Liver (tissue), 3 donors: ENCODE measurements at regions not wholly inside any gene's neighbourhood (a gene's known extent, or its start where the extent isn't known, plus 50 kb on each side); places are given as distances from the start of the nearest gene placed in this dataset.

Source experiments
- GABPA ChIP-seq, 2 donors: IDR thresholded peaks in 1 of 2; conservative IDR thresholded peaks in 1 of 2; 2 replicates each; pipeline ENCODE4 v1.6.1; 2016; ENCODE audit warnings: antibody characterized with exemption in 2 of 2, mild to moderate bottlenecking in 1 of 2, moderate library complexity in 1 of 2
- JUND ChIP-seq, 2 donors: IDR thresholded peaks; 2 replicates each; pipeline ENCODE4 v1.6.1; 2016; ENCODE audit warnings: antibody characterized with exemption in 2 of 2
- SP1 ChIP-seq: IDR thresholded peaks from 2 replicates; pipeline ENCODE4 v1.6.1; 2018; ENCODE audit warnings: antibody characterized with exemption, mild to moderate bottlenecking
- ZBTB33 ChIP-seq: IDR thresholded peaks from 2 replicates; pipeline ENCODE4 v1.6.1; 2016; ENCODE audit warnings: antibody characterized with exemption
- TF ChIP-seq, protein P1 (sequence below): fragments of 150-350 bp; IDR thresholded peaks from 2 replicates; pipeline ENCODE4 v1.5.1; 2017; ENCODE audit warnings: improper control_type of control experiment, low read depth, low read length; ENCODE audit not compliant: missing input control
- donor health status: healthy.
- donor health status: healthy.

GRCh38 chr3:99388780-99389179, 249.6 kb upstream of the COL8A1 start:
- no peak for TF ChIP-seq GABPA (IDR thresholded peaks at IDR 0.05 in 1 of 2, conservative IDR thresholded peaks at IDR 0.05 in 1 of 2)
- TF ChIP-seq, protein P1, sequence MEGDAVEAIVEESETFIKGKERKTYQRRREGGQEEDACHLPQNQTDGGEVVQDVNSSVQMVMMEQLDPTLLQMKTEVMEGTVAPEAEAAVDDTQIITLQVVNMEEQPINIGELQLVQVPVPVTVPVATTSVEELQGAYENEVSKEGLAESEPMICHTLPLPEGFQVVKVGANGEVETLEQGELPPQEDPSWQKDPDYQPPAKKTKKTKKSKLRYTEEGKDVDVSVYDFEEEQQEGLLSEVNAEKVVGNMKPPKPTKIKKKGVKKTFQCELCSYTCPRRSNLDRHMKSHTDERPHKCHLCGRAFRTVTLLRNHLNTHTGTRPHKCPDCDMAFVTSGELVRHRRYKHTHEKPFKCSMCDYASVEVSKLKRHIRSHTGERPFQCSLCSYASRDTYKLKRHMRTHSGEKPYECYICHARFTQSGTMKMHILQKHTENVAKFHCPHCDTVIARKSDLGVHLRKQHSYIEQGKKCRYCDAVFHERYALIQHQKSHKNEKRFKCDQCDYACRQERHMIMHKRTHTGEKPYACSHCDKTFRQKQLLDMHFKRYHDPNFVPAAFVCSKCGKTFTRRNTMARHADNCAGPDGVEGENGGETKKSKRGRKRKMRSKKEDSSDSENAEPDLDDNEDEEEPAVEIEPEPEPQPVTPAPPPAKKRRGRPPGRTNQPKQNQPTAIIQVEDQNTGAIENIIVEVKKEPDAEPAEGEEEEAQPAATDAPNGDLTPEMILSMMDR, result no peak
- TF ChIP-seq JUND (IDR thresholded peaks at IDR 0.05), result no peak
- TF ChIP-seq ZBTB33, result no peak
- no peak for TF ChIP-seq SP1
